Keratinocyte (primary cell): ENCODE measurements at regions not wholly inside any gene's neighbourhood (a gene's known extent, or its start where the extent isn't known, plus 50 kb on each side); places are given as distances from the start of the nearest gene placed in this dataset.

Source experiments
- EZH2 ChIP-seq: IDR thresholded peaks from one replicate; pipeline ENCODE4 v1.6.1; 2012; ENCODE audit warnings: inconsistent platforms, mild to moderate bottlenecking, low read length, moderate library complexity
- TF ChIP-seq, protein P1 (sequence below), 3 experiments: IDR thresholded peaks in 1 of 3; conservative IDR thresholded peaks in 1 of 3; optimal IDR thresholded peaks in 1 of 3; 2 replicates in 2 of 3; 3 replicates in 1 of 3; pipeline versions ENCODE3 to v1.5.1; 2011; ENCODE audit warnings: low read length in 3 of 3, mild to moderate bottlenecking in 3 of 3, moderate library complexity in 2 of 3, control low read depth in 1 of 3, inconsistent platforms in 1 of 3; ENCODE audit not compliant: insufficient read depth in 2 of 3; ENCODE audit errors: extremely low read depth in 1 of 3

DNA sequence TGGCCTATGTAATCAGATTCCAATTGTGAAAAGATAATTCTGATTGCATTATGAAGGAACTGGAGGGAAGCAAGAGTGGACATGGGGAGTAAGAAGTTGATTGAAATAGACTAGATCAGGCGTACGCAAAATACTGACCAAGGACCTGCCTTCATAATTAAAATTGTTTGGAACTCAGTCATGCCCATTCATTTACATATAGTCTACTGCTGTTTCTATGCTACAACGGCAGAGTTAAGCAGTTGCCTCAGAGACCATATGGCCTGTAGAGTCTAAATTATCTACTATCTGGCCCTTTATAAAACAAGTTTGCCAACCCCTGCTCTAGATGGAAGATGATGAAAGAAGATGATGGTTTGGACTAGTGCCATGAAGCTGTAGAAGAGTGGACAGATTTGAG is 170.0 kb upstream of the ARID2 start:
- no peak for TF ChIP-seq EZH2
- TF ChIP-seq, protein P1, sequence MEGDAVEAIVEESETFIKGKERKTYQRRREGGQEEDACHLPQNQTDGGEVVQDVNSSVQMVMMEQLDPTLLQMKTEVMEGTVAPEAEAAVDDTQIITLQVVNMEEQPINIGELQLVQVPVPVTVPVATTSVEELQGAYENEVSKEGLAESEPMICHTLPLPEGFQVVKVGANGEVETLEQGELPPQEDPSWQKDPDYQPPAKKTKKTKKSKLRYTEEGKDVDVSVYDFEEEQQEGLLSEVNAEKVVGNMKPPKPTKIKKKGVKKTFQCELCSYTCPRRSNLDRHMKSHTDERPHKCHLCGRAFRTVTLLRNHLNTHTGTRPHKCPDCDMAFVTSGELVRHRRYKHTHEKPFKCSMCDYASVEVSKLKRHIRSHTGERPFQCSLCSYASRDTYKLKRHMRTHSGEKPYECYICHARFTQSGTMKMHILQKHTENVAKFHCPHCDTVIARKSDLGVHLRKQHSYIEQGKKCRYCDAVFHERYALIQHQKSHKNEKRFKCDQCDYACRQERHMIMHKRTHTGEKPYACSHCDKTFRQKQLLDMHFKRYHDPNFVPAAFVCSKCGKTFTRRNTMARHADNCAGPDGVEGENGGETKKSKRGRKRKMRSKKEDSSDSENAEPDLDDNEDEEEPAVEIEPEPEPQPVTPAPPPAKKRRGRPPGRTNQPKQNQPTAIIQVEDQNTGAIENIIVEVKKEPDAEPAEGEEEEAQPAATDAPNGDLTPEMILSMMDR (optimal IDR thresholded peaks at IDR 0.05 in 1 of 3, IDR thresholded peaks at IDR 0.05 in 1 of 3, conservative IDR thresholded peaks at IDR 0.05 in 1 of 3; ENCODE audit: extremely low read depth in 1 of 3, insufficient read depth in 2 of 3, low read length in 3 of 3), result no peak
